WI38 (cell line): ENCODE measurements at regions not wholly inside any gene's neighbourhood (a gene's known extent, or its start where the extent isn't known, plus 50 kb on each side); places are given as distances from the start of the nearest gene placed in this dataset.

Experiments
- H3K4me3 ChIP-seq: 2 replicates; pipeline ENCODE4 v1.5.1; 2011; ENCODE audit warnings: low read depth, mild to moderate bottlenecking, control low read depth, low read length
- TF ChIP-seq, protein P1 (sequence below): IDR thresholded peaks from 2 replicates; pipeline ENCODE4 v1.5.1; 2012; ENCODE audit warnings: low read depth, mild to moderate bottlenecking, control low read depth, low read length

DNA sequence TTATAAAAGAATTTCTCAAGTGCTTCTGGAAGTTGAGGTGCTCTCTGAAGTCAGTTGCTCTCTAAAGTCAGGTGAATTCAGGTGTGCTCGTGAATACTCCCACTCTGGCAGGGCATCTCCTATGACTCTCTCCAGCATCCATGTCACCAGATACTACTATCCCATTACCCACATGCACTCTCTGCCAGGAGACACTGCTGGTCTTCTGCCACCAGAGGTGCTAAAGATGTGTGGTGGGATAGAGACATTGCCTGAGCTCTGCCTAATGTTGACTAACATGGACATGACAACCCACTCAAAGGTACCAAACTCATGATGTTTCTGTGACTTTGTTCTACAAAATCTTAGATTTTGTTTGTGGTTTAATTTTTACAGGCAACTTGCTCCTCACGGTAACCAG lies 106.4 kb upstream of the HNRNPA3 start:
- TF ChIP-seq, protein P1, sequence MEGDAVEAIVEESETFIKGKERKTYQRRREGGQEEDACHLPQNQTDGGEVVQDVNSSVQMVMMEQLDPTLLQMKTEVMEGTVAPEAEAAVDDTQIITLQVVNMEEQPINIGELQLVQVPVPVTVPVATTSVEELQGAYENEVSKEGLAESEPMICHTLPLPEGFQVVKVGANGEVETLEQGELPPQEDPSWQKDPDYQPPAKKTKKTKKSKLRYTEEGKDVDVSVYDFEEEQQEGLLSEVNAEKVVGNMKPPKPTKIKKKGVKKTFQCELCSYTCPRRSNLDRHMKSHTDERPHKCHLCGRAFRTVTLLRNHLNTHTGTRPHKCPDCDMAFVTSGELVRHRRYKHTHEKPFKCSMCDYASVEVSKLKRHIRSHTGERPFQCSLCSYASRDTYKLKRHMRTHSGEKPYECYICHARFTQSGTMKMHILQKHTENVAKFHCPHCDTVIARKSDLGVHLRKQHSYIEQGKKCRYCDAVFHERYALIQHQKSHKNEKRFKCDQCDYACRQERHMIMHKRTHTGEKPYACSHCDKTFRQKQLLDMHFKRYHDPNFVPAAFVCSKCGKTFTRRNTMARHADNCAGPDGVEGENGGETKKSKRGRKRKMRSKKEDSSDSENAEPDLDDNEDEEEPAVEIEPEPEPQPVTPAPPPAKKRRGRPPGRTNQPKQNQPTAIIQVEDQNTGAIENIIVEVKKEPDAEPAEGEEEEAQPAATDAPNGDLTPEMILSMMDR: no peak
- no peak overlapping the region for H3K4me3 ChIP-seq

DNA sequence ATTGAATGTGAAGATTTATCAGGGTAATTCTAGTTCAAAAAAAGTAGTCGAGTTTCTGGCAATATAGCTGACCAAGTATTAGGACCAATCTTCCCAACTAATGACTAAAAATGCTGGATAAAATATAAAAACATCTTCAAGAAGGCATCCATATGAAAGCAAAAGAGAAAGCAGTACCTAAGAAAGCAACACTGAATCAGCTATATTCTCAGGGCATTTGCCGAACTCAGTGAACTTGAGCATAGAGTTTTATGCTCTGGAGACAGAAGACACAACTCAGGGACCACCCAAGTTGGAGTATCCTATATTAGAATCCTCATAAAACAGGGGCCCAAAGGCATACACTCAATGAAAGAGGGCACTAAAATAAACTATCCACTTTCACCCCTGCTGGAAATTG lies 103.7 kb upstream of the HNRNPA3 start:
- H3K4me3 ChIP-seq: no peak overlapping the region
- TF ChIP-seq, protein P1: no peak

DNA sequence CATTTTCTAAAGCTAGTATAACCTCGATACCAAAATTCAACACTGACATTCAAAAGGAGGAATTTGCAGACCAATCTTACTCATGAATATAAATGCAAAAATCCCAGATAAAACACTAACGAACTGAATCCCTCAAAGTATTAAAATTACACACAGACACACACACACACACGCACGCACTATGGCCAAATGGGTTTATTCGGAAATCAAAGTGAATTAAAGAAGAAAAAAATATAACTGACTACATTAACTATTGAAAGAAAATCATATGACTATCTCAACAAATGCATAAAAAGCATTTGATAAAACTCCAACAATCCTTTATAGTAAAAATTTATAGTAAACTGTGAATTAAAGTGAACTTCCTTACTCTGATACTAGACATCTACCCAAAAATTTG lies 97.9 kb upstream of the HNRNPA3 start:
- TF ChIP-seq, protein P1: no peak
- no peak overlapping the region for H3K4me3 ChIP-seq

DNA sequence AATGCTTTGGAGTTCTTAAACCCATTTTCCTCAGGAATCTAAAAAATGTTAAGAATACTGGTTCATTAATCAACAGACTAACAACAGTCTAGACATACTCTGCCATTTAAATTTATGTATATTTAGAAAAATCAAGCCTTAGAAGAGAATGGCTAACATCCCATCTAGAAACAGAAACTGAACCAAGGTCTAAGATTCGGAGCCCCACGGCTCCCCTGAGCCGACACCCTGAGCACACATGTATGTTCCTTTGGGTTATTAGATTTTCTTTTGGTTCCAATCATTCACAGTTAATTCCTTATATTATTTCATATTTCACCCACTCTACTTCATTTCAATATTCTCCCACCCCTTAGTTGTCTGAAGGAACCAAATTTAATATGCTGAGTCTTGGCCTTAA lies 94.8 kb upstream of the HNRNPA3 start:
- TF ChIP-seq, protein P1: no peak
- H3K4me3 ChIP-seq: no peak overlapping the region

DNA sequence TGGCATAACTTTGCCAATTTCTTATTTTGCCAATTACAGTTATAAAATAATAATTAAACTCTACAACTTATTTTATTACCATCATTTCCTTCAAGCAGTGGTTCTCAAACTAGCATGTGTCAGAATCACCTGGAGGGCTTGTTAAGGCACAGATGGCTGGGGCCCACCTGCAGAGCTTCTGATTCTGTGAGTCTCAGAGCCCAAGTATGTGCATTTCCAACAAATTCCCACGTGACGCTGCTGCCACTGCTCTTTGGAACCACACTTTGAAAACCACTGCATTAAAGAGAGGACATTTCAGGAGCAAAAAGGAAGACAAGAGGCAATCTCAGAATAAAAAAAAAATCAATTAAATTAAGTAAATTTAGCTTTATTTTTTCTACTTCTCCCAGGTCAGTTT lies 94.0 kb upstream of the HNRNPA3 start:
- no peak overlapping the region for H3K4me3 ChIP-seq
- TF ChIP-seq, protein P1: no peak

DNA sequence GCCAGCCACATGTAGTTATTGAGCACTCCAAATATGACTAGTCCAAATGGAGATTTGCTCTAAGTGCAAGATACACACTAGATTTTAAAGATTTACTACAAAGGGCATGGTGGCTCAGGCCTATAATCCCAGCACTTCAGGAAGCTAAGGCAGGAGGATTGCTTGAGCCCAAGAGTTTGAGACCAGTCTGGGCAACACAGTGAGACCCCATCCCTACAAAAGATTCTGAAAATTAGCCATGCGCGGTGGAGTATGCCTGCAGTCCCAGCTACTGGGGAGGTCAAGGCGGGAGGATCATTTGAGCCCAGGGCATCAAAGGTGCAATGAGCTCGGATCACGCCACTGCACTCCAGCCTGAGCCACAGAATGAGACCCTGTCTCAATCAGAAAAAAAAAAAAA lies 93.5 kb upstream of the HNRNPA3 start:
- H3K4me3 ChIP-seq: no peak overlapping the region
- TF ChIP-seq, protein P1: no peak

DNA sequence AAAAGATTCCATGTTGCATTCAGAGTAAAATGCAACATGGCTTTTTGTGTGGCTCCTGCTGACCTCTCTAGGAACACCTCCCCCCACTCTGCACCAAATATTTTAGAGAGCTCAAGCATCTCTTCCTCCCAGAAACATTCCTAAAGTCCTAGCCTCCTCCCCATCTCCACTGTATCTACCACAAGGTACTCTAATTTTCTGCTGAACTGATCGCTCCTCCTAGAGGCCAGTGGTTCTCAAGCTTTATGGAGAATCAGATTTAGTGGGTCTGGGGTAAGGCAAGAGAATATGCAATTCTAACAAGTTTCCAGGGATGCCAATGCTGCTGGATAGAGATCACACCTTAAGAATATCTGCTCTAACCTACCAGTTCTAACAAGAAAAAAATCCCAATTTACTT lies 89.5 kb upstream of the HNRNPA3 start:
- TF ChIP-seq, protein P1: no peak
- H3K4me3 ChIP-seq: no peak overlapping the region
